Erythroblast (primary cell): ENCODE measurements at regions not wholly inside any gene's neighbourhood (a gene's known extent, or its start where the extent isn't known, plus 50 kb on each side); places are given as distances from the start of the nearest gene placed in this dataset.

Source experiments
- GATA1 ChIP-seq: IDR thresholded peaks from 2 replicates; pipeline ENCODE4 v1.6.1; 2011; ENCODE audit warnings: low read depth, mild to moderate bottlenecking, control low read depth, low read length, moderate library complexity
- POLR2A ChIP-seq: IDR thresholded peaks from 2 replicates; pipeline ENCODE4 v1.6.1; 2011; ENCODE audit warnings: mild to moderate bottlenecking, low read length

DNA sequence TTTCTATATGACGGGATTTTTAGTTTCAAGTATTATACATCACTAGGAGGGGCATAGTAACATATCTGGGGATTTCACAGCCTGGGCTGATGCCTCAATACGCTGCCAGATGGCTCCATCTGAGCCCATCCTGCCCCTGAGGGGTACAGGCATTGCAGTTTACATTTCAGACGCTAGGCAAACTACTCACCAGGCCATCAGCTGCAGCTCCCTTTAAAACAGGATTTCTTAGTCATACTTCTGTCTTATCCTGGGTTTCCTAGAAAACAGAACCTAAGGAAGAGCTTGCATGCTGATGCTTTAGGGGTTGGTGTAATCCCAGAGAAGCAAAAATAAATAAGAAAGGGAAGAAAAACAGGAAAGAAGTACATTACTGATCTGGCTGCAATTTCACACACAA lies 372.8 kb upstream of the PIK3R1 start:
- TF ChIP-seq POLR2A = no peak
- no peak for TF ChIP-seq GATA1
